Naive thymus-derived CD8-positive, alpha-beta T cell (primary cell): ENCODE measurements at regions not wholly inside any gene's neighbourhood (a gene's known extent, or its start where the extent isn't known, plus 50 kb on each side); places are given as distances from the start of the nearest gene placed in this dataset.

ENCODE experiments used
- ATAC-seq, 2 donors: fragments of 150-1000 bp; cut with Tn5 transposase in 1 of 2; sonication (Bioruptor Pico), chemical (Tn5 transposase) in 1 of 2; 1 replicate in 1 of 2; 2 replicates in 1 of 2; pipeline ENCODE4 v1.10.0; 2021; ENCODE audit warnings: mild to moderate bottlenecking in 2 of 2, moderate library complexity in 2 of 2
- POLR2A ChIA-PET: fragments of 350-600 bp; sonication (Branson Sonifier 250); formaldehyde crosslinking; loops from one replicate; lab custom pipeline; 2021; ENCODE audit warnings: antibody characterized with exemption; lab: Charles Lee
- DNase-seq, 10 donors: peaks; one replicate each; pipeline versions ENCODE4 v3.0.0 to v3.0.0-alpha.2; 2020 to 2022
- H3K27ac Mint-ChIP-seq, 10 donors: one replicate each; pipeline ENCODE4 v1.8.0; 2020 to 2022; ENCODE audit warnings: mild to moderate bottlenecking in 10 of 10, mixed read lengths in 10 of 10, moderate library complexity in 4 of 10, inconsistent platforms in 1 of 10
- H3K27me3 Mint-ChIP-seq, 5 donors: one replicate each; pipeline ENCODE4 v1.8.0; 2021 to 2022; ENCODE audit warnings: mixed read lengths in 5 of 5
- H3K36me3 Mint-ChIP-seq, 3 donors: one replicate each; pipeline ENCODE4 v1.8.0; 2020 to 2022; ENCODE audit warnings: mixed read lengths in 3 of 3, mild to moderate bottlenecking in 2 of 3, inconsistent platforms in 1 of 3
- H3K4me1 Mint-ChIP-seq, 4 donors: one replicate each; pipeline ENCODE4 v1.8.0; 2021 to 2022; ENCODE audit warnings: mixed read lengths in 4 of 4
- H3K4me3 Mint-ChIP-seq, 10 donors: one replicate each; pipeline ENCODE4 v1.8.0; 2020 to 2022; ENCODE audit warnings: mild to moderate bottlenecking in 10 of 10, mixed read lengths in 10 of 10, moderate library complexity in 6 of 10, inconsistent platforms in 1 of 10
- H3K9me3 Mint-ChIP-seq, 9 donors: one replicate each; pipeline ENCODE4 v1.8.0; 2020 to 2022; ENCODE audit warnings: mixed read lengths in 9 of 9, mild to moderate bottlenecking in 3 of 9, inconsistent platforms in 1 of 9, moderate library complexity in 1 of 9

GRCh38 chr12:127570793-127571360, 696.1 kb upstream of the TMEM132C start:
- Mint-ChIP-seq H3K27me3 (peaks cover 0 to 16% (median 0%) of the 10 kb centered on the region in 5 donors), H3K4me3 (no peak overlapping the region), H3K27ac (no peak overlapping the region), H3K4me1 (no peaks in the 10 kb centered on the region), H3K36me3 (peaks cover 0 to 5% (median 0%) of the 10 kb centered on the region in 3 donors), H3K9me3 (peaks cover 0 to 39% (median 11%) of the 10 kb centered on the region in 9 donors)
- DNase-seq (no peak), ATAC-seq (no peak)
- POLR2A ChIA-PET = no interaction called here

DNA sequence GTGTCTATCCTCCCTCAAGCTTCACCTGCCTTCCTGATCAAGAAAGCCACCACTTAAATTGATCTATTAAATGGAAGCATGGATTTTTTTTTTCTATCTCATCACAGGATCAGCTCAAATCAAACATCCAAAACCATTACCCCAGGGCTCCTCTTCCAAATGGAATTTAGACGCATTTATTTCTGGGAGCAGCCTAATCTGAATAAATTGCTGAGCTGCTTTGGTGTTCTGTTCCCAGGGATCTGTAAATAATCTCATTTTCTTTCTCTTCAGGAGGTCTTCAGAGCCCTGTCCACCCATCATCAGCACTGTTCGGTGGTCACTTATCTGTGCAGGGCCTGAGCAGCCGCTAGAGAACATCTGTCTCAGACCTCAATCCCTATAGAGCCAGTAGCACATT, 695.4 kb upstream of the TMEM132C start:
- ATAC-seq (no peak), DNase-seq (no peak)
- POLR2A ChIA-PET = no interaction called here
- H3K27me3 Mint-ChIP-seq = peaks cover 0 to 19% (median 2%) of the 10 kb centered on the region in 5 donors
- no peak overlapping the region for H3K27ac Mint-ChIP-seq
- no peaks in the 10 kb centered on the region for H3K4me1 Mint-ChIP-seq
- no peak overlapping the region for H3K4me3 Mint-ChIP-seq
- peaks cover 0 to 39% (median 11%) of the 10 kb centered on the region in 9 donors for H3K9me3 Mint-ChIP-seq
- H3K36me3 Mint-ChIP-seq = peaks cover 0 to 5% (median 0%) of the 10 kb centered on the region in 3 donors

- ATAC-seq (no peak), DNase-seq (no peak)
- Mint-ChIP-seq H3K36me3 (peaks cover 0 to 5% (median 0%) of the 10 kb centered on the region in 3 donors), H3K4me3 (no peak overlapping the region), H3K27ac (no peak overlapping the region), H3K4me1 (no peaks in the 10 kb centered on the region), H3K9me3 (peaks cover 0 to 7% (median 0%) of the 10 kb centered on the region in 9 donors), H3K27me3 (peaks cover 0 to 10% (median 2%) of the 10 kb centered on the region in 5 donors)
- POLR2A ChIA-PET = no interaction called here
Observed at GRCh38 chr12:127579446-127579845, 687.5 kb upstream of the TMEM132C start.

DNA sequence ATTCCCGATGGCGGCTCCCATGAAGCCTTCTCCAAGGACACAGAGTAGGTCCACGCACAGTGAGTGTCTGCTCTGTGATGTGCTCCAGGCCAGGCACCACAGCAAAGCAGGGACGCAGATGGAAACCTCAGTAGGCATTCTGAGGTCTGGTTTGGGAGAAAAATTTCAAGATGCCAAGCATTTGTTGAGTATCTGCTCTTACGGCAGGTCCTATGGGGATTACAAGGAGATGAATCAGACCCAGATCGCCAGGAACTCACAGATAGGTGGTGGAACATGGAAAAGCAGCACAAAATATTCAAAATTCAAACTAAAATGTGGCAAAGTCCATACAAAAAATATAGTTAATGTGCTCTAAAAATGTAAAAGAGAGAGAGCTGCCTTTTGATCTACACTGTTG, 684.9 kb upstream of the TMEM132C start:
- no peak for ATAC-seq
- H3K27me3 Mint-ChIP-seq = no peaks in the 10 kb centered on the region
- H3K4me1 Mint-ChIP-seq = no peaks in the 10 kb centered on the region
- no peaks in the 10 kb centered on the region for H3K36me3 Mint-ChIP-seq
- peaks cover 0 to 9% (median 0%) of the 10 kb centered on the region in 9 donors for H3K9me3 Mint-ChIP-seq
- DNase-seq = no peak
- H3K27ac Mint-ChIP-seq = no peak overlapping the region
- H3K4me3 Mint-ChIP-seq = no peak overlapping the region
- POLR2A ChIA-PET = no interaction called here

- Mint-ChIP-seq H3K27ac (no peak overlapping the region), H3K4me3 (no peak overlapping the region), H3K9me3 (peaks cover 0 to 9% (median 2%) of the 10 kb centered on the region in 9 donors), H3K27me3 (no peaks in the 10 kb centered on the region), H3K4me1 (no peaks in the 10 kb centered on the region), H3K36me3 (peaks cover 0 to 6% (median 0%) of the 10 kb centered on the region in 3 donors)
- DNase-seq = no peak
- POLR2A ChIA-PET = no interaction called here
- ATAC-seq = no peak
Observed at GRCh38 chr12:127583041-127583440, 683.9 kb upstream of the TMEM132C start.

GRCh38 chr12:127588249-127588648, 678.7 kb upstream of the TMEM132C start:
- POLR2A ChIA-PET = no interaction called here
- DNase-seq = no peak
- peaks cover 0 to 6% (median 0%) of the 10 kb centered on the region in 3 donors for H3K36me3 Mint-ChIP-seq
- no peaks in the 10 kb centered on the region for H3K4me1 Mint-ChIP-seq
- no peak for ATAC-seq
- H3K27ac Mint-ChIP-seq = no peak overlapping the region
- no peak overlapping the region for H3K4me3 Mint-ChIP-seq
- peaks cover 0 to 3% (median 0%) of the 10 kb centered on the region in 5 donors for H3K27me3 Mint-ChIP-seq
- H3K9me3 Mint-ChIP-seq = peaks cover 0 to 11% (median 2%) of the 10 kb centered on the region in 9 donors

DNA sequence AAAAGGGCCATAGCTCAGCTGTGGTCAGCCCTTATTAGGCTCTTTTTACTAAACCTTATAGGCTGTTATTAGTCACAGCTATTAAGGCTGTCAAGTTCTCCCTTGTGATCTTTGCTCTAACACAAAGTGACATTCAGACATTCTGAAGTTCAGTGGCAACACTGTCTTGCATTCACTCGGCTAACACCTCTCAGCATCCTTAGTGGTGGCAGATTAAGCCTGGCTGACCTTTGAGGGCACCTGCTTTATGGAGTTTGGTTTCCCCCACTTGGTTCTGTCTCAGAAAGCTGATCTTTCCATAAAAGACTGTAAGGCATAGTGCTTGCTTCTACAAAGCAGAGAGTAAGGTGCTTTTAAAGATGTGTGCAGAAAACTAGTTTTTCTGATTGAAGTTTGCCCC, 677.4 kb upstream of the TMEM132C start:
- DNase-seq (no peak), ATAC-seq (no peak)
- Mint-ChIP-seq H3K4me3 (no peak overlapping the region), H3K27me3 (peaks cover 0 to 4% (median 0%) of the 10 kb centered on the region in 5 donors), H3K4me1 (no peaks in the 10 kb centered on the region), H3K9me3 (peaks cover 0 to 14% (median 2%) of the 10 kb centered on the region in 9 donors), H3K27ac (no peak overlapping the region), H3K36me3 (peaks cover 0 to 6% (median 0%) of the 10 kb centered on the region in 3 donors)
- POLR2A ChIA-PET = no interaction called here

- POLR2A ChIA-PET = no interaction called here
- Mint-ChIP-seq H3K4me1 (no peaks in the 10 kb centered on the region), H3K27me3 (peaks cover 0 to 4% (median 0%) of the 10 kb centered on the region in 5 donors), H3K4me3 (no peak overlapping the region), H3K9me3 (peaks cover 0 to 13% (median 2%) of the 10 kb centered on the region in 9 donors), H3K27ac (no peak overlapping the region), H3K36me3 (peaks cover 0 to 6% (median 0%) of the 10 kb centered on the region in 3 donors)
- ATAC-seq (no peak), DNase-seq (no peak)
Observed at GRCh38 chr12:127590868-127591267, 676.1 kb upstream of the TMEM132C start.

DNA sequence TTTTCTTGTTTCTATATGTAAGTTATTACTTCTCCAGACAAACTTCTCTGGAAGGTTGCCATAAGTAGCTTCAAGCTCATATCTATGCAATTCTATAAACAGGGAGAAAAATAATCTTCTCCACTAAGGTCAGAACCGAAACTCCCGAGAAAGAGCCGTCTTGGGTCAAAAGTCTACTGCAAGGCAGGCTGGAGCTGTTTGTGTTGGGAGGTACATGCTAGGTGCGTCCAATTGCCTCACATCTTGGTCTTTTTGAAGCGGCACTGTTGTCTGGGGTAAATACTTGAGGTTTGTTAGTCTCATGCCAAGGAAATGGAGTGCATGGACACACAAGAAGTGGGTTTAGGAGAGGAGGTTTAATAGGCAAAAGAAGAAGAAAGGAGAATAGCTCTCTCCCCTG, 674.7 kb upstream of the TMEM132C start:
- DNase-seq = no peak
- POLR2A ChIA-PET = no interaction called here
- Mint-ChIP-seq H3K4me3 (no peak overlapping the region), H3K27ac (no peak overlapping the region), H3K9me3 (peaks cover 0 to 13% (median 0%) of the 10 kb centered on the region in 9 donors), H3K27me3 (peaks cover 0 to 4% (median 0%) of the 10 kb centered on the region in 5 donors), H3K4me1 (no peaks in the 10 kb centered on the region), H3K36me3 (peaks cover 0 to 6% (median 0%) of the 10 kb centered on the region in 3 donors)
- ATAC-seq = no peak

DNA sequence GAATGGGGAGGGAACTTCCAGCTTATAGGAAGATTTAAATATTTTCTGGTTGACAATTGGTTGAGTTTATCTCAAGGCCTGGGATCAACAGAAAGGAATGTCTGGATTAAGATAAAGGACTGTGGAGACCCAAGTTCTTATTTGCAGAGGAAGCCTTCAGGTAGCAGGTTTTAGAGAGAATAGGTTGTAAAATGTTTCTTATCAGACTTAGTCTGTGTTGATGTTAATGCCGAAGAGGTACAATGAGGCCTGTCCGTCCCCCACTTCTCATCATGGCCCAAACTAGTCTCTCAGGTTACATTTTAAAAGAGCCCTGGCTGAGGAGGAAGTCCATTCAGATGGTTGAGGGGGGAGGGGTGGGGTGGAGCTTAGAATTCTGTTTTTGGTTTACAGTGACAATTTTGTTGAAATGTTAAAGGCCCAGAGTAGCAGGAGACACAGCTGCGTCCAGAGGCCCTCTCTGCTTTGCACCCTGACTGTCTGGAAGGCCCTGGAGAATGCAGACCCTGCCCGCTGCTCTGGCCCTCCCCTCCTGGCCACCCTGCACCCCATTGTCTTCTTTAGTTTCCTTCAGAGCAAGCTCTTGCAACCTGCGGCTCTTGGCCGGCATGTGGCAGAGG, 672.5 kb upstream of the TMEM132C start:
- Mint-ChIP-seq H3K4me1 (no peaks in the 10 kb centered on the region), H3K4me3 (no peak overlapping the region), H3K27ac (peak overlapping the region in 1 of 10 donors; percentile 49), H3K27me3 (peaks cover 0 to 4% (median 0%) of the 10 kb centered on the region in 5 donors), H3K36me3 (no peaks in the 10 kb centered on the region), H3K9me3 (peaks cover 0 to 6% (median 0%) of the 10 kb centered on the region in 9 donors)
- ATAC-seq (no peak), DNase-seq (no peak)
- POLR2A ChIA-PET = no interaction called here

GRCh38 chr12:127595506-127595905, 671.5 kb upstream of the TMEM132C start:
- H3K36me3 Mint-ChIP-seq = no peaks in the 10 kb centered on the region
- H3K4me3 Mint-ChIP-seq = no peak overlapping the region
- DNase-seq (no peak), ATAC-seq (no peak)
- no peak overlapping the region for H3K27ac Mint-ChIP-seq
- no peaks in the 10 kb centered on the region for H3K4me1 Mint-ChIP-seq
- peaks cover 0 to 6% (median 0%) of the 10 kb centered on the region in 9 donors for H3K9me3 Mint-ChIP-seq
- H3K27me3 Mint-ChIP-seq = peaks cover 0 to 4% (median 0%) of the 10 kb centered on the region in 5 donors
- POLR2A ChIA-PET = no interaction called here

DNA sequence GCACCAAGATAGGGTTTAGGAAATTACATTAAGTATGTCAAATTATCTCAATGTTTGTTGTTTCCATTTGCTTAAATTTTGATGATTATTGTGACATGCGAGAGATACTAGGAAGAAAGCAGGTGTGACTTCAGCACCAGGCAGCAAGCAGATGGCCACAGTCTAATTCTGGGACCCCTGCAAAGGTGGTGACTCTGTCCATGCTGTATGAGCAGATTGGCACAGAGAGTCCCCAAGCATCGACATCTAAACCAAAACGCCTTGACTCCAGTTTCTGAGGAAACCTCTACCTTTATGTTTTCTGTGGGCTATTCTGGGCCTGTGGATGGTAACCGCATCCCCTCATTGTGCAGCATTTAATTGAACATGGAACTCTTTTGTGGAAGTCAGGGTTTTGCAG, 670.1 kb upstream of the TMEM132C start:
- Mint-ChIP-seq H3K4me3 (no peak overlapping the region), H3K36me3 (no peaks in the 10 kb centered on the region), H3K27me3 (peaks cover 0 to 4% (median 0%) of the 10 kb centered on the region in 5 donors), H3K27ac (no peak overlapping the region), H3K4me1 (no peaks in the 10 kb centered on the region), H3K9me3 (peaks cover 0 to 6% (median 0%) of the 10 kb centered on the region in 9 donors)
- ATAC-seq (no peak), DNase-seq (no peak)
- POLR2A ChIA-PET = no interaction called here

- no peaks in the 10 kb centered on the region for H3K4me1 Mint-ChIP-seq
Observed at GRCh38 chr12:127599436-127599835, 667.5 kb upstream of the TMEM132C start.

More at GRCh38 chr12:127599436-127599835, 667.5 kb upstream of the TMEM132C start:
- Mint-ChIP-seq H3K4me3 (no peak overlapping the region), H3K36me3 (no peaks in the 10 kb centered on the region), H3K27ac (no peak overlapping the region), H3K9me3 (peaks cover 0 to 3% (median 0%) of the 10 kb centered on the region in 9 donors), H3K27me3 (no peaks in the 10 kb centered on the region)
- no peak for ATAC-seq
- POLR2A ChIA-PET = no interaction called here
- DNase-seq = no peak
